SK-N-MC (cell line): ENCODE measurements at regions not wholly inside any gene's neighbourhood (a gene's known extent, or its start where the extent isn't known, plus 50 kb on each side); places are given as distances from the start of the nearest gene placed in this dataset.

Source experiments
- EZH2 ChIP-seq: fragments of 200-600 bp; sonication (generic); IDR thresholded peaks from one replicate; pipeline ENCODE4 v1.6.1; 2017; ENCODE audit warnings: antibody characterized with exemption
- POLR2AphosphoS5 ChIP-seq: IDR thresholded peaks from 2 replicates; pipeline ENCODE4 v1.6.1; 2012; ENCODE audit warnings: mild to moderate bottlenecking, low read depth, low read length, borderline replicate concordance

GRCh38 chr18:78527984-78528383 lies 451.6 kb upstream of the SALL3 start:
- no peak for TF ChIP-seq EZH2
- no peak for TF ChIP-seq POLR2AphosphoS5
